ENCODE measurements at regions not wholly inside any gene's neighbourhood (a gene's known extent, or its start where the extent isn't known, plus 50 kb on each side); places are given as distances from the start of the nearest gene placed in this dataset.

DNA sequence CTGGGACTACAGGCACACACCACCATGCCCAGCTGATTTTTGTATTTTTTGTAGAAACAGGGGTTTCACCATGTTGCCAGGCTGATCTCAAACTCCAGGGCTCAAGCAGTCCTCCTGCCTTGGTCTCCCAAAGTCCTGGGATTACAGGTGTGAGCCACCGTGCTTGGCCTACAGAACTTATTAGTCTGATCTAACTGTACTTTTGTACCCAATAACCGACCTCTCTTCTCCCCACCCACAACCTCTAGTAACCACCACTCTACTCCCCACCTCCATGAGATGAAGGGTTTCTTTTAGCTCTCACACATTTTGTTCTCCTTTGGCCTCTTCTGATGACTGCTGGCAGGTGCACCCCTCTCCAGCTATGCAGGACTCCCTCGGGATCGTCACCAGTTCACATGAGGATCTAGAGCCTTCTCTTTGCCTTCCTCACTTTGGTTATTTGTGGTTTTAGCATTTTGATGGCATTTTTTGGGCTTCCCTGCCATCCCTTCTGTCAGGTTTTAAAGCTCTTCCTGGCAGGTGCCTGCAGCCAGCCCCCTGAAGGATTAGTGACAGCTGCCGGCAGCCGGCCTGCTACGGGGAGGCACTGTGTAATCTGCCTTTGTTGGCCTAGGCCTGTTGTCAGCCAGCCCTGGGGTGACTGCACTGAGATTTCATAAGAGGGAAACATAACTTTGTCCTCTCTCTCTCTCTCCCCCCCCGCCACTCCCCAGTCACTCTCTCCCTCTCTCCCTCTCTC, 99.8 kb upstream of the ATP1A1 start:
- no peaks in the 10 kb centered on the region for H3K4me1 ChIP-seq (ENCODE audit: insufficient read depth, insufficient read length)
- H3K9ac ChIP-seq (ENCODE audit: insufficient read length, low read depth), result no peak overlapping the region
- H3K27me3 ChIP-seq (ENCODE audit: insufficient read depth, insufficient read length), result no peaks in the 10 kb centered on the region
- DNase-seq (ENCODE audit: low read depth, low spot score), result no peak
- H3K4me3 ChIP-seq (ENCODE audit: insufficient read length, low read depth), result no peak overlapping the region
- H3K36me3 ChIP-seq (ENCODE audit: insufficient read depth, insufficient read length, low read length), result no peaks in the 10 kb centered on the region
- no peak for TF ChIP-seq ZNF274 (IDR thresholded peaks at IDR 0.05; ENCODE audit: low read depth, low read length)
- TF ChIP-seq YY1 (IDR thresholded peaks at IDR 0.05; ENCODE audit: insufficient read depth, insufficient read length), result no peak
- TF ChIP-seq SUZ12 (IDR thresholded peaks at IDR 0.05; ENCODE audit: extremely low read depth, insufficient read depth, insufficient read length), result no peak
- H3K9me3 ChIP-seq (ENCODE audit: insufficient read depth, low read length), result no peaks in the 10 kb centered on the region

DNA sequence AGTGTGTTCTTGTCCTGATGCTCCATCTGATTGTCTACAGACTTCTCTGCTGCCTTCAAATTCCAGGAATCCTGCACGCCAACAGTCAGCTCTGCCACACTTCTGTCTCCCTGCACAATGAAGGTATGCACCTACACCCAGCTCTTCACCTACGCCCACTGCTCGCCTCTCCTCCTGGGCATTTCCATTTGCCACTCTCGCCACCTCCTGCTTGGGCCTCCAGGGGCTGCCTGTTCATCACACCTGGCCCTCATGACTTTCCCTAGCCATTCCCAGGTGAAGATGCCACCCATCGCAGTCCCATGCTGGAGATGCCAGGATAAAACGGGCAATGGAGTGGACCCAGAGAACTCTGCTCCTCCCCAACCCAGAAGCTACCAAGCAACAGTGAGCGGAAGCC, 96.5 kb upstream of the ATP1A1 start:
- Histone ChIP-seq H3K4me1 (ENCODE audit: insufficient read depth, insufficient read length) (no peaks in the 10 kb centered on the region), H3K9ac (ENCODE audit: insufficient read length, low read depth) (no peak overlapping the region), H3K9me3 (ENCODE audit: insufficient read depth, low read length) (no peaks in the 10 kb centered on the region), H3K27me3 (ENCODE audit: insufficient read depth, insufficient read length) (no peaks in the 10 kb centered on the region), H3K36me3 (ENCODE audit: insufficient read depth, insufficient read length, low read length) (no peaks in the 10 kb centered on the region), H3K4me3 (ENCODE audit: insufficient read length, low read depth) (no peak overlapping the region)
- TF ChIP-seq YY1 (IDR thresholded peaks at IDR 0.05; ENCODE audit: insufficient read depth, insufficient read length), result no peak
- no peak for TF ChIP-seq ZNF274 (IDR thresholded peaks at IDR 0.05; ENCODE audit: low read depth, low read length)
- TF ChIP-seq SUZ12 (IDR thresholded peaks at IDR 0.05; ENCODE audit: extremely low read depth, insufficient read depth, insufficient read length), result no peak
- no peak for DNase-seq (ENCODE audit: low read depth, low spot score)

GRCh38 chr1:116277840-116278540, 95.1 kb upstream of the ATP1A1 start:
- Histone ChIP-seq H3K4me1 (ENCODE audit: insufficient read depth, insufficient read length) (no peaks in the 10 kb centered on the region), H3K9me3 (ENCODE audit: insufficient read depth, low read length) (0 out of 2 replicates have a peak, but pooled peaks cover 5% of the 10 kb centered on the region), H3K9ac (ENCODE audit: insufficient read length, low read depth) (no peak overlapping the region), H3K36me3 (ENCODE audit: insufficient read depth, insufficient read length, low read length) (no peaks in the 10 kb centered on the region), H3K27me3 (ENCODE audit: insufficient read depth, insufficient read length) (no peaks in the 10 kb centered on the region), H3K4me3 (ENCODE audit: insufficient read length, low read depth) (no peak overlapping the region)
- TF ChIP-seq YY1 (IDR thresholded peaks at IDR 0.05; ENCODE audit: insufficient read depth, insufficient read length) (no peak), ZNF274 (IDR thresholded peaks at IDR 0.05; ENCODE audit: low read depth, low read length) (no peak), SUZ12 (IDR thresholded peaks at IDR 0.05; ENCODE audit: extremely low read depth, insufficient read depth, insufficient read length) (no peak)
- DNase-seq (ENCODE audit: low read depth, low spot score), result no peak

DNA sequence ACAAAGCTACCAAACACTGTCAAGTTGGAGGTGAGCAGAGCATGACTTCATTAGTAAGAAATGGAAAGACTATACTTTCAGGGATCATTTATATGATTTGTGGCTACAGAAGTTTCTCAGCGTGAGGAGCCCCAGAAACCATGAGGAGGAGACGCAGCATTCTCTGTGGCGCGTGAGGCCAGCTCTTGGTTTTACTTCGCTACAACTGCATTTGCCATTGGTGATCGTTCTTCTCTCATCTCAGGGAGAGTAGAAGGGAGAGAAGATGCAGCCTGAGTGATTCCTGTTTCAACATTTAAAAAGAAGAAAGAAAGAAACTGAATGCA, 94.5 kb upstream of the ATP1A1 start:
- Histone ChIP-seq H3K4me1 (ENCODE audit: insufficient read depth, insufficient read length) (no peaks in the 10 kb centered on the region), H3K4me3 (ENCODE audit: insufficient read length, low read depth) (no peak overlapping the region), H3K36me3 (ENCODE audit: insufficient read depth, insufficient read length, low read length) (no peaks in the 10 kb centered on the region), H3K9ac (ENCODE audit: insufficient read length, low read depth) (no peak overlapping the region), H3K9me3 (ENCODE audit: insufficient read depth, low read length) (0 out of 2 replicates have a peak, but pooled peaks cover 5% of the 10 kb centered on the region), H3K27me3 (ENCODE audit: insufficient read depth, insufficient read length) (no peaks in the 10 kb centered on the region)
- TF ChIP-seq YY1 (IDR thresholded peaks at IDR 0.05; ENCODE audit: insufficient read depth, insufficient read length) (no peak), SUZ12 (IDR thresholded peaks at IDR 0.05; ENCODE audit: extremely low read depth, insufficient read depth, insufficient read length) (no peak), ZNF274 (IDR thresholded peaks at IDR 0.05; ENCODE audit: low read depth, low read length) (no peak)
- DNase-seq (ENCODE audit: low read depth, low spot score), result no peak

DNA sequence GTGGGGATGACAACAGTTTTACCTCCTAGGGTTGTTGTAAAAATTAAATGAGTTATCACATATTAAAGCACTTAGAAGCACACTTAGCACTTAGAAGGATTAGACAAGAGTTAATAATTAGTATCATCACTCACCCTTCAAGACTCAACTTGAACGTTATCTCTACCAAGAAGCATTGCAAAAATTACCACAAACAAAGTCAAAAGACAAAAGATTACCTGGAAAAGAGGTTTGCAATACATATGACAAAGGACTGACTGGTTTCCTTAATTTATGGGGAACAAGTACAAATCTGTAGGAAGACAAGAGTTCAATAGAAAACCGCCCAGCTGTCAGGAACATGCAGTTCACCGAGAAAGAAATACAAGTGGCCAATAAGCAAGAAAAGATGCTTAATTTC, 93.3 kb upstream of the ATP1A1 start:
- Histone ChIP-seq H3K4me3 (ENCODE audit: insufficient read length, low read depth) (no peak overlapping the region), H3K9me3 (ENCODE audit: insufficient read depth, low read length) (0 out of 2 replicates have a peak, but pooled peaks cover 5% of the 10 kb centered on the region), H3K36me3 (ENCODE audit: insufficient read depth, insufficient read length, low read length) (no peaks in the 10 kb centered on the region), H3K4me1 (ENCODE audit: insufficient read depth, insufficient read length) (no peaks in the 10 kb centered on the region), H3K27me3 (ENCODE audit: insufficient read depth, insufficient read length) (no peaks in the 10 kb centered on the region), H3K9ac (ENCODE audit: insufficient read length, low read depth) (no peak overlapping the region)
- DNase-seq (ENCODE audit: low read depth, low spot score), result no peak
- TF ChIP-seq SUZ12 (IDR thresholded peaks at IDR 0.05; ENCODE audit: extremely low read depth, insufficient read depth, insufficient read length), result no peak
- no peak for TF ChIP-seq YY1 (IDR thresholded peaks at IDR 0.05; ENCODE audit: insufficient read depth, insufficient read length)
- no peak for TF ChIP-seq ZNF274 (IDR thresholded peaks at IDR 0.05; ENCODE audit: low read depth, low read length)

DNA sequence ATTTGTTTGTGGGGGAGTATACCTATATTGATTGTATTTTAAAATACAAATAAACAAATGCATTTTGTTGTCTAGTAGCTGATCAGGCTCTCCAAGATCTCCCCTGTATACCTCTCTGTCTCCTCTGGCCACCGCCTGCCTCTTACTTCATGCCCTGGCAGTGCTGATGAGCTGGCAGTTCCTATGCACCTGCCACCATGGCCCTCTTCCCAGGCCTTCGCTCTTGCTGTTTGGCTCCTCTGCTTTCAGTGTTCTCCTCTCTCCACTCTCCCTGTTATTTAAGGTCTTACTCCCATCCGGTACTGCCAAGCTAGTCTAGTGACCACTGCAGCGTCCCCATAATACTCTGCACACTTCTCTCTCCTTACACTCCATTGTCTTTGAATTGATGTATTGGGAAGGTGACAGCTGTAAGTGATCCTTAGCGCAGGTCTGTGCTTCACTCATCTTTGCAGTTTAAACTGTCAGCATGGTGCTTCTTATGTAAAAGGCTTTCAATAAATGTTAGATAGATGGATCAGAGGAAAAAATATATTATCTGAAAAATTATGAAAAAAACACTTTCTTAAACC, 88.1 kb upstream of the ATP1A1 start:
- Histone ChIP-seq H3K4me1 (ENCODE audit: insufficient read depth, insufficient read length) (no peaks in the 10 kb centered on the region), H3K9ac (ENCODE audit: insufficient read length, low read depth) (no peak overlapping the region), H3K36me3 (ENCODE audit: insufficient read depth, insufficient read length, low read length) (no peaks in the 10 kb centered on the region), H3K4me3 (ENCODE audit: insufficient read length, low read depth) (no peak overlapping the region), H3K27me3 (ENCODE audit: insufficient read depth, insufficient read length) (no peaks in the 10 kb centered on the region), H3K9me3 (ENCODE audit: insufficient read depth, low read length) (0 out of 2 replicates have a peak, but pooled peaks cover 5% of the 10 kb centered on the region)
- no peak for TF ChIP-seq SUZ12 (IDR thresholded peaks at IDR 0.05; ENCODE audit: extremely low read depth, insufficient read depth, insufficient read length)
- no peak for TF ChIP-seq YY1 (IDR thresholded peaks at IDR 0.05; ENCODE audit: insufficient read depth, insufficient read length)
- TF ChIP-seq ZNF274 (IDR thresholded peaks at IDR 0.05; ENCODE audit: low read depth, low read length), result no peak
- DNase-seq (ENCODE audit: low read depth, low spot score), result no peak

GRCh38 chr1:116286541-116286971, 86.5 kb upstream of the ATP1A1 start:
- no peaks in the 10 kb centered on the region for H3K27me3 ChIP-seq (ENCODE audit: insufficient read depth, insufficient read length)
- no peak overlapping the region for H3K4me3 ChIP-seq (ENCODE audit: insufficient read length, low read depth)
- no peaks in the 10 kb centered on the region for H3K4me1 ChIP-seq (ENCODE audit: insufficient read depth, insufficient read length)
- H3K9me3 ChIP-seq (ENCODE audit: insufficient read depth, low read length), result 0 out of 2 replicates have a peak, but pooled peaks cover 5% of the 10 kb centered on the region
- H3K9ac ChIP-seq (ENCODE audit: insufficient read length, low read depth), result no peak overlapping the region
- no peak for DNase-seq (ENCODE audit: low read depth, low spot score)
- no peaks in the 10 kb centered on the region for H3K36me3 ChIP-seq (ENCODE audit: insufficient read depth, insufficient read length, low read length)
- TF ChIP-seq ZNF274 (IDR thresholded peaks at IDR 0.05; ENCODE audit: low read depth, low read length) (no peak), SUZ12 (IDR thresholded peaks at IDR 0.05; ENCODE audit: extremely low read depth, insufficient read depth, insufficient read length) (no peak)

All from NT2/D1 (cell line).